Lung microvascular endothelial cell (primary cell): ENCODE measurements at regions not wholly inside any gene's neighbourhood (a gene's known extent, or its start where the extent isn't known, plus 50 kb on each side); places are given as distances from the start of the nearest gene placed in this dataset.

Source experiments
- DNase-seq, 2 donors: peaks; one replicate each; pipeline versions ENCODE4 v3.0.0 to v3.0.0-alpha.2; 2010; ENCODE audit warnings: low read depth in 2 of 2

- no peak for DNase-seq
Measured at GRCh38 chr9:28190981-28191380, 617.7 kb upstream of the C9orf72 start.

GRCh38 chr9:28197653-28198052 is 624.4 kb upstream of the C9orf72 start:
- no peak for DNase-seq

- no peak for DNase-seq
Measured at GRCh38 chr9:28203036-28203435, 629.8 kb upstream of the C9orf72 start.

- DNase-seq, result no peak
Measured at GRCh38 chr9:28206280-28206679, 633.0 kb upstream of the C9orf72 start.

GRCh38 chr9:28207657-28208056 is 634.4 kb upstream of the C9orf72 start:
- DNase-seq, result no peak

- DNase-seq, result no peak
Measured at GRCh38 chr9:28209130-28209529, 635.8 kb upstream of the C9orf72 start.

GRCh38 chr9:28212979-28213378 is 639.7 kb upstream of the C9orf72 start:
- DNase-seq, result peak in 1 of 2 donors; percentile 0

GRCh38 chr9:28215536-28216299 is 642.4 kb upstream of the C9orf72 start:
- DNase-seq, result no peak

GRCh38 chr9:28232686-28233085 is 659.4 kb upstream of the C9orf72 start:
- no peak for DNase-seq

GRCh38 chr9:28234133-28234893 is 661.0 kb upstream of the C9orf72 start:
- no peak for DNase-seq

- no peak for DNase-seq
Measured at GRCh38 chr9:28234894-28235277, 661.6 kb upstream of the C9orf72 start.

- no peak for DNase-seq
Measured at GRCh38 chr9:28249424-28249823, 676.1 kb upstream of the C9orf72 start.

GRCh38 chr9:28255174-28255573 is 681.9 kb upstream of the C9orf72 start:
- no peak for DNase-seq

GRCh38 chr9:28260330-28260729 is 687.0 kb upstream of the C9orf72 start:
- DNase-seq, result no peak

GRCh38 chr9:28264368-28264767 is 691.1 kb upstream of the C9orf72 start:
- no peak for DNase-seq

GRCh38 chr9:28267351-28267750 is 694.1 kb upstream of the C9orf72 start:
- DNase-seq, result no peak

- DNase-seq, result no peak
Measured at GRCh38 chr9:28270156-28270555, 696.9 kb upstream of the C9orf72 start.

- no peak for DNase-seq
Measured at GRCh38 chr9:28272127-28272526, 698.8 kb upstream of the C9orf72 start.

- DNase-seq, result no peak
Measured at GRCh38 chr9:28287455-28287854, 714.2 kb upstream of the C9orf72 start.

- DNase-seq, result no peak
Measured at GRCh38 chr9:28289746-28290145, 716.5 kb upstream of the C9orf72 start.

GRCh38 chr9:28293369-28294090 is 720.2 kb upstream of the C9orf72 start:
- no peak for DNase-seq

- DNase-seq, result no peak
Measured at GRCh38 chr9:28301281-28301680, 728.0 kb upstream of the C9orf72 start.
